Body of pancreas (tissue), 4 donors: ENCODE measurements at regions not wholly inside any gene's neighbourhood (a gene's known extent, or its start where the extent isn't known, plus 50 kb on each side); places are given as distances from the start of the nearest gene placed in this dataset.

Experiments
- CTCF ChIP-seq, 7 experiments: fragments of 450-650 bp in 4 of 7; fragments of 200-600 bp in 3 of 7; sonication (generic) in 3 of 7; IDR thresholded peaks; one replicate each; pipeline ENCODE4 v1.5.1; 2016 to 2019; ENCODE audit warnings: antibody characterized with exemption in 7 of 7
- POLR2A ChIP-seq, 3 donors: fragments of 450-650 bp; IDR thresholded peaks; one replicate each; pipeline ENCODE4 v1.6.1; 2016; ENCODE audit warnings: antibody characterized with exemption in 3 of 3, mild to moderate bottlenecking in 2 of 3

- TF ChIP-seq POLR2A (IDR thresholded peaks at IDR 0.05) (no peak), CTCF (IDR thresholded peaks at IDR 0.05) (no peak)
Measured at GRCh38 chr2:204380141-204380881, 165.0 kb upstream of the PARD3B start.
